ENCODE measurements at regions not wholly inside any gene's neighbourhood (a gene's known extent, or its start where the extent isn't known, plus 50 kb on each side); places are given as distances from the start of the nearest gene placed in this dataset.

GRCh38 chr7:79683185-79683890 lies 229.9 kb upstream of the MAGI2 start:
- Histone ChIP-seq H3K27me3 (no peaks in the 10 kb centered on the region), H2AFZ (replicated peaks) (no peak overlapping the region), H3K4me3 (no peak overlapping the region), H3K79me2 (ENCODE audit: low read depth) (no peaks in the 10 kb centered on the region), H3K36me3 (no peaks in the 10 kb centered on the region), H3F3A (ENCODE audit: low read depth) (no peaks in the 10 kb centered on the region), H3K27ac (no peak overlapping the region), H3K9me3 (ENCODE audit: low read depth) (no peaks in the 10 kb centered on the region), H4K20me1 (ENCODE audit: low read depth) (no peaks in the 10 kb centered on the region), H3K4me2 (no peak overlapping the region), H3K9ac (no peak overlapping the region), H3K4me1 (no peaks in the 10 kb centered on the region)
- H3K27ac Mint-ChIP-seq: no peak overlapping the region
- H3K9me3 Mint-ChIP-seq: no peaks in the 10 kb centered on the region
- no peaks in the 10 kb centered on the region for H3K27me3 Mint-ChIP-seq (ENCODE audit: insufficient read depth, low read depth)
- DNase-seq (ENCODE audit: low spot score): no peak
- H3K36me3 Mint-ChIP-seq: no peaks in the 10 kb centered on the region
- TF ChIP-seq EZH2phosphoT487 (IDR thresholded peaks at IDR 0.05): no peak
- no peaks in the 10 kb centered on the region for H3K4me1 Mint-ChIP-seq
- H3K4me3 Mint-ChIP-seq: no peak overlapping the region

GRCh38 chr7:79681454-79681853 lies 228.0 kb upstream of the MAGI2 start:
- Mint-ChIP-seq H3K9me3 (no peaks in the 10 kb centered on the region), H3K36me3 (no peaks in the 10 kb centered on the region), H3K27me3 (ENCODE audit: insufficient read depth, low read depth) (no peaks in the 10 kb centered on the region), H3K4me3 (no peak overlapping the region), H3K27ac (no peak overlapping the region), H3K4me1 (no peaks in the 10 kb centered on the region)
- no peaks in the 10 kb centered on the region for H3K79me2 ChIP-seq (ENCODE audit: low read depth)
- no peaks in the 10 kb centered on the region for H3K9me3 ChIP-seq (ENCODE audit: low read depth)
- no peak overlapping the region for H3K9ac ChIP-seq
- no peaks in the 10 kb centered on the region for H3F3A ChIP-seq (ENCODE audit: low read depth)
- no peak overlapping the region for H3K4me2 ChIP-seq
- no peaks in the 10 kb centered on the region for H3K36me3 ChIP-seq
- no peak overlapping the region for H2AFZ ChIP-seq (replicated peaks)
- H4K20me1 ChIP-seq (ENCODE audit: low read depth): no peaks in the 10 kb centered on the region
- no peak overlapping the region for H3K27ac ChIP-seq
- DNase-seq (ENCODE audit: low spot score): no peak
- H3K4me3 ChIP-seq: no peak overlapping the region
- TF ChIP-seq EZH2 (IDR thresholded peaks at IDR 0.05): no peak
- H3K4me1 ChIP-seq: no peaks in the 10 kb centered on the region
- H3K27me3 ChIP-seq: no peaks in the 10 kb centered on the region

- Mint-ChIP-seq H3K36me3 (no peaks in the 10 kb centered on the region), H3K27ac (no peak overlapping the region), H3K4me1 (no peaks in the 10 kb centered on the region), H3K27me3 (ENCODE audit: insufficient read depth, low read depth) (no peaks in the 10 kb centered on the region), H3K9me3 (no peaks in the 10 kb centered on the region), H3K4me3 (no peak overlapping the region)
- Histone ChIP-seq H3K27me3 (no peaks in the 10 kb centered on the region), H3F3A (ENCODE audit: low read depth) (no peaks in the 10 kb centered on the region), H4K20me1 (ENCODE audit: low read depth) (no peaks in the 10 kb centered on the region), H3K9me3 (ENCODE audit: low read depth) (no peaks in the 10 kb centered on the region), H3K9ac (no peak overlapping the region), H3K79me2 (ENCODE audit: low read depth) (no peaks in the 10 kb centered on the region), H2AFZ (replicated peaks) (no peak overlapping the region), H3K4me2 (no peak overlapping the region), H3K27ac (no peak overlapping the region), H3K36me3 (no peaks in the 10 kb centered on the region), H3K4me3 (no peak overlapping the region), H3K4me1 (no peaks in the 10 kb centered on the region)
- no peak for DNase-seq (ENCODE audit: low spot score)
- no peak for TF ChIP-seq CTCF (IDR thresholded peaks at IDR 0.05)
- no peak for TF ChIP-seq EZH2 (IDR thresholded peaks at IDR 0.05)
- no peak for TF ChIP-seq EZH2phosphoT487 (IDR thresholded peaks at IDR 0.05)
Measured at GRCh38 chr7:79673969-79674368, 220.5 kb upstream of the MAGI2 start.

GRCh38 chr7:79673421-79673820 lies 220.0 kb upstream of the MAGI2 start:
- no peak overlapping the region for H3K27ac Mint-ChIP-seq
- no peak for TF ChIP-seq EZH2 (IDR thresholded peaks at IDR 0.05)
- TF ChIP-seq CTCF (IDR thresholded peaks at IDR 0.05): no peak
- TF ChIP-seq EZH2phosphoT487 (IDR thresholded peaks at IDR 0.05): no peak
- no peak for DNase-seq (ENCODE audit: low spot score)
- H3K27me3 ChIP-seq: no peaks in the 10 kb centered on the region
- no peak overlapping the region for H3K9ac ChIP-seq
- H4K20me1 ChIP-seq (ENCODE audit: low read depth): no peaks in the 10 kb centered on the region
- H3K4me3 ChIP-seq: no peak overlapping the region
- H3K4me3 Mint-ChIP-seq: no peak overlapping the region
- no peak overlapping the region for H3K4me2 ChIP-seq
- no peak overlapping the region for H3K27ac ChIP-seq
- H3K36me3 ChIP-seq: no peaks in the 10 kb centered on the region
- no peak overlapping the region for H2AFZ ChIP-seq (replicated peaks)
- H3K27me3 Mint-ChIP-seq (ENCODE audit: insufficient read depth, low read depth): no peaks in the 10 kb centered on the region
- H3K9me3 ChIP-seq (ENCODE audit: low read depth): no peaks in the 10 kb centered on the region
- H3K79me2 ChIP-seq (ENCODE audit: low read depth): no peaks in the 10 kb centered on the region
- no peaks in the 10 kb centered on the region for H3K4me1 ChIP-seq
- no peaks in the 10 kb centered on the region for H3K4me1 Mint-ChIP-seq
- no peaks in the 10 kb centered on the region for H3K9me3 Mint-ChIP-seq
- H3K36me3 Mint-ChIP-seq: no peaks in the 10 kb centered on the region
- no peaks in the 10 kb centered on the region for H3F3A ChIP-seq (ENCODE audit: low read depth)

All from neural progenitor cell (in vitro differentiated cells).